ENCODE measurements at regions not wholly inside any gene's neighbourhood (a gene's known extent, or its start where the extent isn't known, plus 50 kb on each side); places are given as distances from the start of the nearest gene placed in this dataset.

- TF ChIP-seq EZH2 (IDR thresholded peaks at IDR 0.05) (no peak), SRF (IDR thresholded peaks at IDR 0.05; ENCODE audit: low read depth) (no peak), CEBPB (IDR thresholded peaks at IDR 0.05; ENCODE audit: low read depth) (no peak)
These were observed 210.1 kb upstream of the DAAM1 start for GRCh38 chr14:58978343-58978742.
